Uterus (tissue), 2 donors: ENCODE measurements at regions not wholly inside any gene's neighbourhood (a gene's known extent, or its start where the extent isn't known, plus 50 kb on each side); places are given as distances from the start of the nearest gene placed in this dataset.

Source experiments
- POLR2A ChIP-seq, 2 donors: fragments of 450-650 bp; IDR thresholded peaks; one replicate each; pipeline ENCODE4 v1.6.1; 2016; ENCODE audit warnings: antibody characterized with exemption in 2 of 2, mild to moderate bottlenecking in 1 of 2, moderate library complexity in 1 of 2
- TF ChIP-seq, protein P1 (sequence below), 4 experiments: fragments of 200-600 bp in 2 of 4; fragments of 450-650 bp in 2 of 4; sonication (generic) in 2 of 4; IDR thresholded peaks; one replicate each; pipeline ENCODE4 v1.5.1; 2016 to 2019; ENCODE audit warnings: antibody characterized with exemption in 4 of 4, mild to moderate bottlenecking in 2 of 4, moderate library complexity in 1 of 4

DNA sequence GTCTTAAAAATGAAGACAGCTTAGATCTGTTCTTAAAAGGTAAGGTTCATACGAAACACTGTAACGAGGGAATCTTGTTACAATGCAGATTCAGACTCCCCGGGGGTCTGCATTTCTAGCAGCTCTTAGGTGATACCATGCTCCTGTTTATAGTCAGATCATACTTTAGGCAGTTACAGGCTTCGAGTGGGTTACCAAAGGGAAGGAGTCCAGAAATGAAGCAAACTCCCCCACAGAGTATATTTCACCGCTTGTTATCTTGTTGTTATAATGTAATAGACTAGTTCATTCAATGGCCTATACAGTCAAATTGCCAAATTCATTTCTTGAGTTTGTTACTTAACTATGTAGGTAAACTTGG is 601.1 kb downstream of the USP25 start:
- no peak for TF ChIP-seq POLR2A (IDR thresholded peaks at IDR 0.05)
- TF ChIP-seq, protein P1, sequence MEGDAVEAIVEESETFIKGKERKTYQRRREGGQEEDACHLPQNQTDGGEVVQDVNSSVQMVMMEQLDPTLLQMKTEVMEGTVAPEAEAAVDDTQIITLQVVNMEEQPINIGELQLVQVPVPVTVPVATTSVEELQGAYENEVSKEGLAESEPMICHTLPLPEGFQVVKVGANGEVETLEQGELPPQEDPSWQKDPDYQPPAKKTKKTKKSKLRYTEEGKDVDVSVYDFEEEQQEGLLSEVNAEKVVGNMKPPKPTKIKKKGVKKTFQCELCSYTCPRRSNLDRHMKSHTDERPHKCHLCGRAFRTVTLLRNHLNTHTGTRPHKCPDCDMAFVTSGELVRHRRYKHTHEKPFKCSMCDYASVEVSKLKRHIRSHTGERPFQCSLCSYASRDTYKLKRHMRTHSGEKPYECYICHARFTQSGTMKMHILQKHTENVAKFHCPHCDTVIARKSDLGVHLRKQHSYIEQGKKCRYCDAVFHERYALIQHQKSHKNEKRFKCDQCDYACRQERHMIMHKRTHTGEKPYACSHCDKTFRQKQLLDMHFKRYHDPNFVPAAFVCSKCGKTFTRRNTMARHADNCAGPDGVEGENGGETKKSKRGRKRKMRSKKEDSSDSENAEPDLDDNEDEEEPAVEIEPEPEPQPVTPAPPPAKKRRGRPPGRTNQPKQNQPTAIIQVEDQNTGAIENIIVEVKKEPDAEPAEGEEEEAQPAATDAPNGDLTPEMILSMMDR (IDR thresholded peaks at IDR 0.05), result no peak
